ENCODE measurements at regions not wholly inside any gene's neighbourhood (a gene's known extent, or its start where the extent isn't known, plus 50 kb on each side); places are given as distances from the start of the nearest gene placed in this dataset.

- Histone ChIP-seq H3K4me2 (ENCODE audit: low read length) (no peak overlapping the region), H3K9me3 (ENCODE audit: insufficient read depth, low read length) (no peaks in the 10 kb centered on the region), H3K36me3 (replicated peaks; ENCODE audit: low read depth, low read length) (no peaks in the 10 kb centered on the region), H3K27ac (ENCODE audit: low read length) (no peak overlapping the region), H2AFZ (ENCODE audit: low read depth, low read length) (no peak overlapping the region), H3K4me1 (ENCODE audit: low read length) (no peaks in the 10 kb centered on the region), H3K27me3 (ENCODE audit: low read depth, low read length) (no peaks in the 10 kb centered on the region), H3K4me3 (ENCODE audit: low read length) (no peak overlapping the region), H4K20me1 (ENCODE audit: insufficient read depth, low read length) (no peaks in the 10 kb centered on the region), H3K9ac (ENCODE audit: low read length) (no peak overlapping the region), H3K79me2 (ENCODE audit: low read length) (no peaks in the 10 kb centered on the region)
- TF ChIP-seq EZH2phosphoT487 (IDR thresholded peaks at IDR 0.05; ENCODE audit: low read depth) (no peak), CTCF (IDR thresholded peaks at IDR 0.05; ENCODE audit: low read depth, low read length) (no peak)
Observed at GRCh38 chr3:106466881-106467280, 598.1 kb upstream of the CBLB start.

GRCh38 chr3:106473576-106474475 is 605.0 kb upstream of the CBLB start:
- H3K4me3 ChIP-seq (ENCODE audit: low read length): no peak overlapping the region
- H3K36me3 ChIP-seq (replicated peaks; ENCODE audit: low read depth, low read length): no peaks in the 10 kb centered on the region
- TF ChIP-seq EZH2phosphoT487 (IDR thresholded peaks at IDR 0.05; ENCODE audit: low read depth): no peak
- H3K9ac ChIP-seq (ENCODE audit: low read length): no peak overlapping the region
- H3K27me3 ChIP-seq (ENCODE audit: low read depth, low read length): no peaks in the 10 kb centered on the region
- H2AFZ ChIP-seq (ENCODE audit: low read depth, low read length): no peak overlapping the region
- H3K4me1 ChIP-seq (ENCODE audit: low read length): no peaks in the 10 kb centered on the region
- H3K9me3 ChIP-seq (ENCODE audit: insufficient read depth, low read length): 0 out of 2 replicates have a peak, but pooled peaks cover 4% of the 10 kb centered on the region
- H3K4me2 ChIP-seq (ENCODE audit: low read length): no peak overlapping the region
- no peaks in the 10 kb centered on the region for H4K20me1 ChIP-seq (ENCODE audit: insufficient read depth, low read length)
- H3K79me2 ChIP-seq (ENCODE audit: low read length): no peaks in the 10 kb centered on the region
- H3K27ac ChIP-seq (ENCODE audit: low read length): no peak overlapping the region

GRCh38 chr3:106482451-106482850 is 613.6 kb upstream of the CBLB start:
- Histone ChIP-seq H3K4me1 (ENCODE audit: low read length) (no peaks in the 10 kb centered on the region), H2AFZ (ENCODE audit: low read depth, low read length) (no peak overlapping the region), H3K4me2 (ENCODE audit: low read length) (no peak overlapping the region), H3K27ac (ENCODE audit: low read length) (no peak overlapping the region), H3K9ac (ENCODE audit: low read length) (no peak overlapping the region), H4K20me1 (ENCODE audit: insufficient read depth, low read length) (no peaks in the 10 kb centered on the region), H3K36me3 (replicated peaks; ENCODE audit: low read depth, low read length) (no peaks in the 10 kb centered on the region), H3K79me2 (ENCODE audit: low read length) (no peaks in the 10 kb centered on the region), H3K9me3 (ENCODE audit: insufficient read depth, low read length) (0 out of 2 replicates have a peak, but pooled peaks cover 4% of the 10 kb centered on the region), H3K4me3 (ENCODE audit: low read length) (no peak overlapping the region), H3K27me3 (ENCODE audit: low read depth, low read length) (no peaks in the 10 kb centered on the region)
- TF ChIP-seq EZH2phosphoT487 (IDR thresholded peaks at IDR 0.05; ENCODE audit: low read depth): no peak
- no peak for TF ChIP-seq CTCF (IDR thresholded peaks at IDR 0.05; ENCODE audit: low read depth, low read length)

- no peak overlapping the region for H3K4me3 ChIP-seq (ENCODE audit: low read length)
- H3K27ac ChIP-seq (ENCODE audit: low read length): no peak overlapping the region
- H3K27me3 ChIP-seq (ENCODE audit: low read depth, low read length): no peaks in the 10 kb centered on the region
- H3K4me1 ChIP-seq (ENCODE audit: low read length): no peaks in the 10 kb centered on the region
- H2AFZ ChIP-seq (ENCODE audit: low read depth, low read length): no peak overlapping the region
- TF ChIP-seq CTCF (IDR thresholded peaks at IDR 0.05; ENCODE audit: low read depth, low read length): no peak
- no peak for TF ChIP-seq EZH2phosphoT487 (IDR thresholded peaks at IDR 0.05; ENCODE audit: low read depth)
- H3K36me3 ChIP-seq (replicated peaks; ENCODE audit: low read depth, low read length): no peaks in the 10 kb centered on the region
- no peak overlapping the region for H3K4me2 ChIP-seq (ENCODE audit: low read length)
- no peaks in the 10 kb centered on the region for H3K9me3 ChIP-seq (ENCODE audit: insufficient read depth, low read length)
- no peaks in the 10 kb centered on the region for H3K79me2 ChIP-seq (ENCODE audit: low read length)
- H3K9ac ChIP-seq (ENCODE audit: low read length): no peak overlapping the region
- no peaks in the 10 kb centered on the region for H4K20me1 ChIP-seq (ENCODE audit: insufficient read depth, low read length)
Observed at GRCh38 chr3:106485217-106485616, 616.4 kb upstream of the CBLB start.
